ENCODE measurements at regions not wholly inside any gene's neighbourhood (a gene's known extent, or its start where the extent isn't known, plus 50 kb on each side); places are given as distances from the start of the nearest gene placed in this dataset.

DNA sequence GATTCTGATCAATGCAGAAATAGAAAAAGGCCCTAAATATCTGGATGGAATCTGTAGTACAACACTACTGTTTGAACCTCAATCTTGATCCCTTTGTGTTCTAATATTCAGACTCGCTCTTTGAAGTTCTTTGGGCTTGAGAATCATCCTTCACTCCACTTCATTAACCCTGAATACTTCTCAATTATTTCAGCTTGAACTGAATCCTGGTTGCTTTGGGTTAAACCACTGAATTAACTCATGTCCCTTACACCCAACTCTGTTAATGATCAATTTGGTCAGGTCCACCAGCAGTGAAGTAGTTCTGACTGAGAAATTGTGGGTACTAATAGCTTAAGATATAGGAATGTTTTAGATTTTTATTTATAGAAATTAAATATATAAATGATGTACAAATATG, 1707.2 kb upstream of the ACO1 start:
- no peak for TF ChIP-seq EZH2 (IDR thresholded peaks at IDR 0.05; ENCODE audit: low read length)
- no peak for TF ChIP-seq CTCF (optimal IDR thresholded peaks at IDR 0.05 in 1 of 3, IDR thresholded peaks at IDR 0.05 in 1 of 3, conservative IDR thresholded peaks at IDR 0.05 in 1 of 3; ENCODE audit: extremely low read depth in 1 of 3, insufficient read depth in 2 of 3, low read length in 3 of 3)

All from keratinocyte (primary cell).